VCaP (cell line): ENCODE measurements at regions not wholly inside any gene's neighbourhood (a gene's known extent, or its start where the extent isn't known, plus 50 kb on each side); places are given as distances from the start of the nearest gene placed in this dataset.

Experiments
- H3K27ac ChIP-seq: fragments of 450-650 bp; 2 replicates; pipeline ENCODE4 v1.5.1; 2017
- CTCF ChIP-seq: fragments of 450-650 bp; conservative IDR thresholded peaks from 2 replicates; pipeline ENCODE4 v1.5.1; 2017; ENCODE audit warnings: mild to moderate bottlenecking, moderate library complexity

- no peak overlapping the region for H3K27ac ChIP-seq
- TF ChIP-seq CTCF: no peak
These were observed 158.6 kb downstream of the RPS12 start for GRCh38 chr6:132972971-132973370.

- TF ChIP-seq CTCF: no peak
- H3K27ac ChIP-seq: no peak overlapping the region
These were observed 159.2 kb downstream of the RPS12 start for GRCh38 chr6:132973514-132973993.

- TF ChIP-seq CTCF: no peak
- no peak overlapping the region for H3K27ac ChIP-seq
These were observed 159.8 kb downstream of the RPS12 start for GRCh38 chr6:132974122-132974521.

- TF ChIP-seq CTCF: no peak
- no peak overlapping the region for H3K27ac ChIP-seq
These were observed 163.0 kb downstream of the RPS12 start for GRCh38 chr6:132977413-132977812.

GRCh38 chr6:132978685-132979084 is 164.3 kb downstream of the RPS12 start:
- no peak for TF ChIP-seq CTCF
- no peak overlapping the region for H3K27ac ChIP-seq

- no peak overlapping the region for H3K27ac ChIP-seq
These were observed 179.4 kb downstream of the RPS12 start for GRCh38 chr6:132993738-132994137.

GRCh38 chr6:132995009-132995408 is 180.6 kb downstream of the RPS12 start:
- no peak for TF ChIP-seq CTCF
- H3K27ac ChIP-seq: no peak overlapping the region

More at GRCh38 chr6:132993738-132994137, 179.4 kb downstream of the RPS12 start:
- no peak for TF ChIP-seq CTCF
